ENCODE measurements at regions not wholly inside any gene's neighbourhood (a gene's known extent, or its start where the extent isn't known, plus 50 kb on each side); places are given as distances from the start of the nearest gene placed in this dataset.
"Not testable (repeated sequence)": the region's sequence is repeated elsewhere in the genome, so short reads cannot be mapped to it uniquely, and the experiment has no call there.

- DNase-seq (ENCODE audit: low spot score): no peak
Measured at GRCh38 chr10:17538941-17539340, 78.2 kb downstream of the HACD1 start.

- no peak for DNase-seq (ENCODE audit: low spot score)
Measured at GRCh38 chr10:17537281-17537680, 79.9 kb downstream of the HACD1 start.

GRCh38 chr10:17536221-17536620 is 81.0 kb downstream of the HACD1 start:
- DNase-seq (ENCODE audit: low spot score): no peak

GRCh38 chr10:17533731-17534130 is 79.3 kb upstream of the ST8SIA6 start:
- DNase-seq (ENCODE audit: low spot score): no peak

- DNase-seq (ENCODE audit: low spot score): no peak
Measured at GRCh38 chr10:17528306-17528862, 74.0 kb upstream of the ST8SIA6 start.

- DNase-seq (ENCODE audit: low spot score): peak; percentile 43
Measured at GRCh38 chr10:17527514-17528146, 73.2 kb upstream of the ST8SIA6 start.

- DNase-seq (ENCODE audit: low spot score): not testable (repeated sequence)
Measured at GRCh38 chr10:17526571-17526970, 72.2 kb upstream of the ST8SIA6 start.

GRCh38 chr10:17523917-17524316 is 69.5 kb upstream of the ST8SIA6 start:
- DNase-seq (ENCODE audit: low spot score): no peak

GRCh38 chr10:17523246-17523753 is 68.9 kb upstream of the ST8SIA6 start:
- DNase-seq (ENCODE audit: low spot score): no peak

GRCh38 chr10:17522269-17522668 is 67.9 kb upstream of the ST8SIA6 start:
- DNase-seq (ENCODE audit: low spot score): not testable (repeated sequence)

GRCh38 chr10:17519457-17519856 is 65.1 kb upstream of the ST8SIA6 start:
- DNase-seq (ENCODE audit: low spot score): no peak

GRCh38 chr10:17518338-17518737 is 63.9 kb upstream of the ST8SIA6 start:
- DNase-seq (ENCODE audit: low spot score): no peak

- no peak for DNase-seq (ENCODE audit: low spot score)
Measured at GRCh38 chr10:17516376-17516775, 62.0 kb upstream of the ST8SIA6 start.

GRCh38 chr10:17512341-17513001 is 58.1 kb upstream of the ST8SIA6 start:
- peak; percentile 53 for DNase-seq (ENCODE audit: low spot score)

- no peak for DNase-seq (ENCODE audit: low spot score)
Measured at GRCh38 chr10:17510242-17510908, 56.0 kb upstream of the ST8SIA6 start.

GRCh38 chr10:17507538-17507937 is 53.1 kb upstream of the ST8SIA6 start:
- no peak for DNase-seq (ENCODE audit: low spot score)

- DNase-seq (ENCODE audit: low spot score): no peak
Measured at GRCh38 chr10:17506856-17507471, 52.6 kb upstream of the ST8SIA6 start.

- DNase-seq (ENCODE audit: low spot score): no peak
Measured at GRCh38 chr10:17506390-17506789, 52.0 kb upstream of the ST8SIA6 start.

GRCh38 chr10:17504547-17505245 is 50.3 kb upstream of the ST8SIA6 start:
- peak; percentile 67 for DNase-seq (ENCODE audit: low spot score)

All from GM03348 (cell line).